ENCODE measurements at regions not wholly inside any gene's neighbourhood (a gene's known extent, or its start where the extent isn't known, plus 50 kb on each side); places are given as distances from the start of the nearest gene placed in this dataset.

- DNase-seq (ENCODE audit: low read depth, low spot score), result no peak
Observed at GRCh38 chr5:124383693-124384092, 362.7 kb downstream of the ZNF608 start.

- no peak for DNase-seq (ENCODE audit: low read depth, low spot score)
Observed at GRCh38 chr5:124377386-124377785, 369.1 kb downstream of the ZNF608 start.

- DNase-seq (ENCODE audit: low read depth, low spot score), result no peak
Observed at GRCh38 chr5:124373883-124374282, 372.6 kb downstream of the ZNF608 start.

GRCh38 chr5:124372457-124372856, 374.0 kb downstream of the ZNF608 start:
- no peak for DNase-seq (ENCODE audit: low read depth, low spot score)

GRCh38 chr5:124371111-124371706, 375.2 kb downstream of the ZNF608 start:
- DNase-seq (ENCODE audit: low read depth, low spot score), result no peak

- DNase-seq (ENCODE audit: low read depth, low spot score), result no peak
Observed at GRCh38 chr5:124370601-124371000, 375.8 kb downstream of the ZNF608 start.

GRCh38 chr5:124365361-124365801, 381.1 kb downstream of the ZNF608 start:
- DNase-seq (ENCODE audit: low read depth, low spot score), result no peak

GRCh38 chr5:124355928-124356327, 390.5 kb downstream of the ZNF608 start:
- no peak for DNase-seq (ENCODE audit: low read depth, low spot score)

GRCh38 chr5:124353016-124353415, 393.4 kb downstream of the ZNF608 start:
- DNase-seq (ENCODE audit: low read depth, low spot score), result no peak

- peak; percentile 49 for DNase-seq (ENCODE audit: low read depth, low spot score)
Observed at GRCh38 chr5:124352312-124352711, 394.1 kb downstream of the ZNF608 start.

GRCh38 chr5:124349931-124350330, 396.5 kb downstream of the ZNF608 start:
- DNase-seq (ENCODE audit: low read depth, low spot score), result no peak

- peak; percentile 91 for DNase-seq (ENCODE audit: low read depth, low spot score)
Observed at GRCh38 chr5:124343451-124343867, 403.0 kb downstream of the ZNF608 start.

- DNase-seq (ENCODE audit: low read depth, low spot score), result no peak
Observed at GRCh38 chr5:124342986-124343385, 403.5 kb downstream of the ZNF608 start.

- DNase-seq (ENCODE audit: low read depth, low spot score), result peak; percentile 25
Observed at GRCh38 chr5:124342584-124342983, 403.9 kb downstream of the ZNF608 start.

GRCh38 chr5:124342027-124342471, 404.4 kb downstream of the ZNF608 start:
- DNase-seq (ENCODE audit: low read depth, low spot score), result peak; percentile 88

GRCh38 chr5:124341066-124341858, 405.2 kb downstream of the ZNF608 start:
- DNase-seq (ENCODE audit: low read depth, low spot score), result peak; percentile 14

- DNase-seq (ENCODE audit: low read depth, low spot score), result peak; percentile 20
Observed at GRCh38 chr5:124337996-124338395, 408.4 kb downstream of the ZNF608 start.

- DNase-seq (ENCODE audit: low read depth, low spot score), result no peak
Observed at GRCh38 chr5:124333298-124333979, 413.0 kb downstream of the ZNF608 start.

- no peak for DNase-seq (ENCODE audit: low read depth, low spot score)
Observed at GRCh38 chr5:124332273-124332672, 414.2 kb downstream of the ZNF608 start.

- DNase-seq (ENCODE audit: low read depth, low spot score), result peak; percentile 15
Observed at GRCh38 chr5:124330595-124331220, 415.7 kb downstream of the ZNF608 start.

GRCh38 chr5:124328201-124328600, 418.2 kb downstream of the ZNF608 start:
- no peak for DNase-seq (ENCODE audit: low read depth, low spot score)

- DNase-seq (ENCODE audit: low read depth, low spot score), result no peak
Observed at GRCh38 chr5:124318661-124319060, 427.8 kb downstream of the ZNF608 start.

Measured in astrocyte of the hippocampus (primary cell).